Chondrocyte (in vitro differentiated cells): ENCODE measurements at regions not wholly inside any gene's neighbourhood (a gene's known extent, or its start where the extent isn't known, plus 50 kb on each side); places are given as distances from the start of the nearest gene placed in this dataset.

Source experiments
- DNase-seq: peaks from one replicate; pipeline ENCODE4 v3.0.0; 2021; ENCODE audit warnings: mixed read lengths, low spot score
- H3K27ac Mint-ChIP-seq: one replicate; pipeline ENCODE4 v1.8.0; 2021; ENCODE audit warnings: mild to moderate bottlenecking, moderate library complexity, mixed read lengths; ENCODE audit not compliant: unreplicated experiment
- H3K27me3 Mint-ChIP-seq: 2 replicates; pipeline ENCODE4 v1.8.0; 2021; ENCODE audit warnings: low read depth, mixed read lengths
- H3K36me3 Mint-ChIP-seq: 2 replicates; pipeline ENCODE4 v1.8.0; 2021; ENCODE audit warnings: low read depth, mixed read lengths
- H3K4me1 Mint-ChIP-seq: 2 replicates; pipeline ENCODE4 v1.8.0; 2021; ENCODE audit warnings: low read depth, mild to moderate bottlenecking, mixed read lengths
- H3K4me3 Mint-ChIP-seq: one replicate; pipeline ENCODE4 v1.8.0; 2021; ENCODE audit warnings: mild to moderate bottlenecking, moderate library complexity, mixed read lengths; ENCODE audit not compliant: unreplicated experiment
- H3K9me3 Mint-ChIP-seq: 2 replicates; pipeline ENCODE4 v1.8.0; 2021; ENCODE audit warnings: low read depth, mixed read lengths
- TF ChIP-seq, protein P1 (sequence below): fragments of 200-600 bp; sonication (generic); IDR thresholded peaks from 2 replicates; pipeline ENCODE4 v1.5.0; 2021; ENCODE audit warnings: antibody characterized with exemption, mild to moderate bottlenecking, moderate library complexity

- peaks cover 9% of the 10 kb centered on the region for H3K9me3 Mint-ChIP-seq
- H3K36me3 Mint-ChIP-seq: peaks cover 5% of the 10 kb centered on the region
- no peak for DNase-seq
- no peaks in the 10 kb centered on the region for H3K27me3 Mint-ChIP-seq
- H3K4me3 Mint-ChIP-seq: no peak overlapping the region
- no peaks in the 10 kb centered on the region for H3K4me1 Mint-ChIP-seq
- TF ChIP-seq, protein P1, sequence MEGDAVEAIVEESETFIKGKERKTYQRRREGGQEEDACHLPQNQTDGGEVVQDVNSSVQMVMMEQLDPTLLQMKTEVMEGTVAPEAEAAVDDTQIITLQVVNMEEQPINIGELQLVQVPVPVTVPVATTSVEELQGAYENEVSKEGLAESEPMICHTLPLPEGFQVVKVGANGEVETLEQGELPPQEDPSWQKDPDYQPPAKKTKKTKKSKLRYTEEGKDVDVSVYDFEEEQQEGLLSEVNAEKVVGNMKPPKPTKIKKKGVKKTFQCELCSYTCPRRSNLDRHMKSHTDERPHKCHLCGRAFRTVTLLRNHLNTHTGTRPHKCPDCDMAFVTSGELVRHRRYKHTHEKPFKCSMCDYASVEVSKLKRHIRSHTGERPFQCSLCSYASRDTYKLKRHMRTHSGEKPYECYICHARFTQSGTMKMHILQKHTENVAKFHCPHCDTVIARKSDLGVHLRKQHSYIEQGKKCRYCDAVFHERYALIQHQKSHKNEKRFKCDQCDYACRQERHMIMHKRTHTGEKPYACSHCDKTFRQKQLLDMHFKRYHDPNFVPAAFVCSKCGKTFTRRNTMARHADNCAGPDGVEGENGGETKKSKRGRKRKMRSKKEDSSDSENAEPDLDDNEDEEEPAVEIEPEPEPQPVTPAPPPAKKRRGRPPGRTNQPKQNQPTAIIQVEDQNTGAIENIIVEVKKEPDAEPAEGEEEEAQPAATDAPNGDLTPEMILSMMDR: no peak
- no peak overlapping the region for H3K27ac Mint-ChIP-seq
Observed at GRCh38 chr3:187870360-187871203, 125.3 kb upstream of the BCL6 start.

- Mint-ChIP-seq H3K4me1 (no peaks in the 10 kb centered on the region), H3K36me3 (peaks cover 5% of the 10 kb centered on the region), H3K27me3 (no peaks in the 10 kb centered on the region), H3K27ac (no peak overlapping the region), H3K9me3 (peaks cover 9% of the 10 kb centered on the region), H3K4me3 (no peak overlapping the region)
- TF ChIP-seq, protein P1: no peak
- DNase-seq: no peak
Observed at GRCh38 chr3:187871204-187871591, 125.9 kb upstream of the BCL6 start.

GRCh38 chr3:187871848-187872247 lies 126.6 kb upstream of the BCL6 start:
- Mint-ChIP-seq H3K4me3 (no peak overlapping the region), H3K36me3 (peaks cover 5% of the 10 kb centered on the region), H3K27me3 (no peaks in the 10 kb centered on the region), H3K9me3 (peaks cover 9% of the 10 kb centered on the region), H3K4me1 (no peaks in the 10 kb centered on the region), H3K27ac (no peak overlapping the region)
- TF ChIP-seq, protein P1: no peak
- DNase-seq: no peak

DNA sequence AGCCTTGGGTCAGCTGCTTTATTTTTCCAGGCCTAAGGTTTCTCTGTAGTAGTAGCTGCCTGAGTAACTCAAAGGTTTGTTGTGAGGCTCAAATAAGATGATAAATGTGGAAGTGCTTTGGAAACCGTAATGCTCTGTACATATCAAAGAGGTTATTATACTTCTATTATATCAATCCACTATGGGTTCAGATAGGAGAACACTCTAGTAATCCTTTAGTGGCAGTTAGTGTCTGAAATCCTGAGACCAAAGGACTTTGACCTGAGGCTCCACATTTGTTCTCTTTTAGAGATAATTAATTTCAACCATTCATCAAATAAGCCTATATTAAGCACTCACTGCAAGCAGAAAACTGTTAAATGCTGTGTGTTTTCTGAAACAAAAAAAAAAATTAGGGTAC lies 128.6 kb upstream of the BCL6 start:
- Mint-ChIP-seq H3K4me1 (peaks cover 6% of the 10 kb centered on the region), H3K4me3 (no peak overlapping the region), H3K36me3 (peaks cover 3% of the 10 kb centered on the region), H3K27me3 (no peaks in the 10 kb centered on the region), H3K9me3 (peaks cover 5% of the 10 kb centered on the region), H3K27ac (no peak overlapping the region)
- DNase-seq: no peak
- TF ChIP-seq, protein P1: no peak

DNA sequence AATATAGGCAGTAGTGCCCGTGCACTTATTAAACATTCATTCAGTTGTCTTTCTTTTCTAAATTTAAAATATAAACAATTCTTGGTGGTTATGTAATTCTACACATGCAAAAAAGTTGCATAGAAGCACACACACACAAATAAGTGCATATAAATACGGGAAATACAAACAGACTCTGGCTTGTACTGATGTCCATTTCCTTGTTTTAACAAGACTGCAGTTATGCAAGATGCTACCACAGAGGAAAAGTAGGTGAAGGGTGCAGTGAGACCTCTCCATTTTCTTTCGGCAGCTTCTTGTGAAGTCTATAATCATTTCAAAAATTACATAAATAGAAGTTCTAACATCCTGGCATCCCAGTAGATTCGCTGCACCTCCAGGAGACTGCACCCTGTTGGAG lies 130.6 kb upstream of the BCL6 start:
- TF ChIP-seq, protein P1: no peak
- no peaks in the 10 kb centered on the region for H3K36me3 Mint-ChIP-seq
- H3K9me3 Mint-ChIP-seq: no peaks in the 10 kb centered on the region
- H3K27ac Mint-ChIP-seq: no peak overlapping the region
- no peak overlapping the region for H3K4me3 Mint-ChIP-seq
- H3K4me1 Mint-ChIP-seq: peaks cover 10% of the 10 kb centered on the region
- no peak for DNase-seq
- no peaks in the 10 kb centered on the region for H3K27me3 Mint-ChIP-seq
